HFFc6 (cell line): ENCODE measurements at regions not wholly inside any gene's neighbourhood (a gene's known extent, or its start where the extent isn't known, plus 50 kb on each side); places are given as distances from the start of the nearest gene placed in this dataset.

Source experiments
- DNase-seq: peaks from one replicate; pipeline ENCODE4 v3.0.0-alpha.2; 2018
- H3K27ac Mint-ChIP-seq: 2 replicates; pipeline ENCODE4 v1.8.0; 2020; ENCODE audit warnings: mild to moderate bottlenecking, mixed read lengths
- H3K27me3 Mint-ChIP-seq: 2 replicates; pipeline ENCODE4 v1.8.0; 2021; ENCODE audit warnings: mild to moderate bottlenecking, moderate library complexity, mixed read lengths; ENCODE audit not compliant: insufficient read depth
- H3K36me3 Mint-ChIP-seq: 2 replicates; pipeline ENCODE4 v1.8.0; 2021; ENCODE audit warnings: low read depth, mixed read lengths
- H3K4me1 Mint-ChIP-seq: 2 replicates; pipeline ENCODE4 v1.8.0; 2020; ENCODE audit warnings: low read depth, mixed read lengths
- H3K4me3 Mint-ChIP-seq: 2 replicates; pipeline ENCODE4 v1.8.0; 2020; ENCODE audit warnings: mild to moderate bottlenecking, moderate library complexity, mixed read lengths
- H3K9me3 Mint-ChIP-seq: 2 replicates; pipeline ENCODE4 v1.8.0; 2020; ENCODE audit warnings: mild to moderate bottlenecking, mixed read lengths
- TF ChIP-seq, protein P1 (sequence below): fragments of 200-600 bp; sonication (generic); IDR thresholded peaks from 2 replicates; pipeline ENCODE4 v1.5.0; 2021; ENCODE audit warnings: antibody characterized with exemption, mild to moderate bottlenecking

DNA sequence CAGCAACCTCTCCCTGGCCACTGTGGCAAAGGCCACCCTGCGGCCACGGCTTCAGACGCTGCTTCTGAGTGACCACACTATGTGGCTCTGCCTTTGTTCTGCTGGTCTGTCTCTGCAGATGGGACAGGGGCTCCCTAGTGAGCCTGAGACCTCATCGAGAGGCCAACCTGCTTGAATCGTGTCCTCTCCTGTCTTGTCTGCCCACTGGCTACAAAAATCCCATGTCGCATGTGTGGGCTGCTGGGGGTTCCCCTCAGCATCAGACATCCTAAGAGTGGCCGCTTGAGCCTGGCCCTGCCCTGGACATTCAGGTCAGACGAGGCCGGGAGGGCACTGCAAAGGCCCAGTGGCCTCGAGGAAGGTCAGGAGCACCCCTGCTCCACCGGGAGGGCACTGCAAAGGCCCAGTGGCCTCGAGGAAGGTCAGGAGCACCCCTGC, 222.9 kb downstream of the DLL1 start:
- no peak overlapping the region for H3K4me3 Mint-ChIP-seq
- peaks cover 1% of the 10 kb centered on the region; the same call in 1 of the 2 replicates for H3K27me3 Mint-ChIP-seq
- TF ChIP-seq, protein P1, sequence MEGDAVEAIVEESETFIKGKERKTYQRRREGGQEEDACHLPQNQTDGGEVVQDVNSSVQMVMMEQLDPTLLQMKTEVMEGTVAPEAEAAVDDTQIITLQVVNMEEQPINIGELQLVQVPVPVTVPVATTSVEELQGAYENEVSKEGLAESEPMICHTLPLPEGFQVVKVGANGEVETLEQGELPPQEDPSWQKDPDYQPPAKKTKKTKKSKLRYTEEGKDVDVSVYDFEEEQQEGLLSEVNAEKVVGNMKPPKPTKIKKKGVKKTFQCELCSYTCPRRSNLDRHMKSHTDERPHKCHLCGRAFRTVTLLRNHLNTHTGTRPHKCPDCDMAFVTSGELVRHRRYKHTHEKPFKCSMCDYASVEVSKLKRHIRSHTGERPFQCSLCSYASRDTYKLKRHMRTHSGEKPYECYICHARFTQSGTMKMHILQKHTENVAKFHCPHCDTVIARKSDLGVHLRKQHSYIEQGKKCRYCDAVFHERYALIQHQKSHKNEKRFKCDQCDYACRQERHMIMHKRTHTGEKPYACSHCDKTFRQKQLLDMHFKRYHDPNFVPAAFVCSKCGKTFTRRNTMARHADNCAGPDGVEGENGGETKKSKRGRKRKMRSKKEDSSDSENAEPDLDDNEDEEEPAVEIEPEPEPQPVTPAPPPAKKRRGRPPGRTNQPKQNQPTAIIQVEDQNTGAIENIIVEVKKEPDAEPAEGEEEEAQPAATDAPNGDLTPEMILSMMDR: no peak
- H3K9me3 Mint-ChIP-seq: peaks cover 26% of the 10 kb centered on the region
- DNase-seq: no peak
- no peak overlapping the region for H3K27ac Mint-ChIP-seq
- no peaks in the 10 kb centered on the region for H3K4me1 Mint-ChIP-seq
- no peaks in the 10 kb centered on the region for H3K36me3 Mint-ChIP-seq

DNA sequence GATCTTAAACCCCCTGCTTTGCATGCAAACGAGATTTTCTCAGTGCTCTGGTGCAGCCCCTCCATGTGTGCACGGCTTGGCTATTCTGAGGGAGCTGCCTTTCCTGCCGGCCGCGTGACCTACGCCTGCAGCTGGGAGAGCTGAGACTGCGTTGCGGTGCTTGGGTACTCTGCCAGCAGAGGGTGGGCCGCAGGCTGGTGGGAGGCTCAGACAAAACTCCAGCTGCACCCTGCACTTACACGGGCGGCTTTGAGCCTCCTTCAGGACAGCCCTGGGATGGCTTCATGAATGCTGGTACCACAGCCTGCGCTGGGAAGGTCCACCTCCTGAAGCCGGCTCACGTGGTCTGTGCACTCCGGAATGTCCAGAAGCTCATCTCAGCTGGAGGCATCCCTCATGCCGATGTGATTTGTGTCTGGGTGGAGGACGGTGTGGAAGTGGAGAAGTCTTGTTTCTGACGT, 223.7 kb downstream of the DLL1 start:
- DNase-seq: no peak
- H3K4me3 Mint-ChIP-seq: no peak overlapping the region
- H3K9me3 Mint-ChIP-seq: peaks cover 30% of the 10 kb centered on the region
- no peaks in the 10 kb centered on the region for H3K4me1 Mint-ChIP-seq
- H3K27ac Mint-ChIP-seq: no peak overlapping the region
- peaks cover 1% of the 10 kb centered on the region; the same call in 1 of the 2 replicates for H3K27me3 Mint-ChIP-seq
- TF ChIP-seq, protein P1: no peak
- H3K36me3 Mint-ChIP-seq: no peaks in the 10 kb centered on the region

DNA sequence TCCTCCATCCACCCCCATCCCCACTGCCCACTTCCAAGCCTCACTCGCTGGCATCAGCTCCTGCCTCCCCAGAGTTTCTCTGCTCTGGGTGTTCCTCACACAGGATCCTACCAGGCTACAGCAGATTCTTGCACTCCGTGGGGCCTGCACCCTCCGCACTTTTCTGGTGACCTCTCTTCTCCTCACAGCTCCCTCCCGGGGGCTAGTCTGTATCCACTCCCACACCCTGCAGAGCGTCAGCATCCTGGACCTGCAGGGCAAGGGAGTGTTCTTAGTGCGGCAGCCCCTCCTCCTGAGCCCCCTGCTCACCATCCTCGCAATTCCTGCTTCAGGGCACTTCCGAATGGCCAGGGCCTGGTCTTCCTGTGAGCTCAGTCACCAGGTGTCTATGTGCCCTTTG, 224.2 kb downstream of the DLL1 start:
- H3K36me3 Mint-ChIP-seq: no peaks in the 10 kb centered on the region
- H3K4me3 Mint-ChIP-seq: no peak overlapping the region
- no peaks in the 10 kb centered on the region for H3K4me1 Mint-ChIP-seq
- TF ChIP-seq, protein P1: no peak
- H3K9me3 Mint-ChIP-seq: peaks cover 28% of the 10 kb centered on the region
- peaks cover 1% of the 10 kb centered on the region; the same call in 1 of the 2 replicates for H3K27me3 Mint-ChIP-seq
- DNase-seq: no peak
- H3K27ac Mint-ChIP-seq: no peak overlapping the region

DNA sequence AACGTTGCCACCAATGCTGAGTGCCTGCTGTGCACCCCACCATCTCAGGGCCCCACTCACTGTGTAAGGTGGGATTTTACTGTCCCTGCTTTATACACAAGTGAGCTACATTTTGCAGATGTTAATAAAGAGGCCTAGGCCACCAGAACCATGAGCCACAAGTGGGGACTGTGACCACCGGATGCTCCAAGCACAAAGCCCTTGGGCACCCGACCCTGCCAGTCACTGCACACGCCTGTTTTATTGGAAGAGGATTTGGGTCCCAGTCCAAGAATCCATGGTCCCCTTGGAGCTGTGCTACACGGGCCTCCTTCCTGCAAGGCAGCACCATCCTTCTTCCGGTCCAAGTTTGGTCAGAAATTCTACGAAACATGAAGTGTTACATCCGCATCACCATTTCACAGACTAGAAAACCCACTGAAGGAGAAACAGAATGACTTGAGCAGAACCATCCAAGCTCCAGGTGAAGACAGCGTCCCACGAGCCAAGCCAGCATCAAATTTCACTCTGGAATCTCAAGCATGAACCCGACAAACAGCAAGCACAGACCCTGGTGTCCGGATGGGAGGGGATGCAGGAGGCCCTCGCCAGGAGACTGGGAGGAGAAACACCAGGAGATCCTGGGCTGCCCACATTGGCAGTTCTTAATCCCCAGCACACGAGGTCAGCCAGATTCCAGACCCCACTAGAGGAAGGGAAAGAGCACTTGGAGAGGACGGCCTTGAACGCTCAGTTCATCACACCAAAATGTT, 226.9 kb downstream of the DLL1 start:
- DNase-seq: no peak
- peaks cover 25% of the 10 kb centered on the region for H3K9me3 Mint-ChIP-seq
- H3K27ac Mint-ChIP-seq: no peak overlapping the region
- H3K27me3 Mint-ChIP-seq: no peaks in the 10 kb centered on the region; the same call in 1 of the 2 replicates
- TF ChIP-seq, protein P1: no peak
- H3K4me3 Mint-ChIP-seq: no peak overlapping the region
- H3K36me3 Mint-ChIP-seq: no peaks in the 10 kb centered on the region
- H3K4me1 Mint-ChIP-seq: no peaks in the 10 kb centered on the region

DNA sequence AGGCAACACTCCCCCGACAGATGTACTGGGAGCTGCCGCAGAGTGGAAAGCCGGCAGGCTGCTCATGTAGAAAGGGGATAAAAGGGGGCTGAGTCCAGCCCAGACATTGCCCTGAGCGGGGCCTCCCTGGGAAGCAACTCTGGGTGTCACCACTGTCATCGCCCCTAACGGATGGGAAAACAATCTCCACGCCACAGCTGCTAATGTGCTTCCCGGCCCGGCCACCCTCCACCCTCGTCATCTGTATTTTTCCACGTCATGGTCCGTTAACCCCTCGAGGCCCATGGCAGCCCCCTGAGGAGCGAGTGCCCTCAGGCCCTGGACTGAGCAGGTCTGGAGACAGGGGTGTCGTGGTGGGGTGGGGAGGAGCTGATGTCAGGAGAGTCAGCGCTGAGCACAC, 227.4 kb downstream of the DLL1 start:
- TF ChIP-seq, protein P1: no peak
- H3K27me3 Mint-ChIP-seq: no peaks in the 10 kb centered on the region; the same call in none of the 2 replicates
- H3K27ac Mint-ChIP-seq: no peak overlapping the region
- no peak overlapping the region for H3K4me3 Mint-ChIP-seq
- H3K4me1 Mint-ChIP-seq: no peaks in the 10 kb centered on the region
- no peaks in the 10 kb centered on the region for H3K36me3 Mint-ChIP-seq
- DNase-seq: no peak
- peaks cover 28% of the 10 kb centered on the region for H3K9me3 Mint-ChIP-seq
